Left ventricle myocardium inferior (tissue), 1 donor: ENCODE measurements at regions not wholly inside any gene's neighbourhood (a gene's known extent, or its start where the extent isn't known, plus 50 kb on each side); places are given as distances from the start of the nearest gene placed in this dataset.
A peak's percentile ranks its signal among the peaks of the same experiment; 100 is the strongest.

Experiments used
- DNase-seq: peaks from one replicate; pipeline ENCODE4 v3.0.0-alpha.2; 2020
- H3K27ac ChIP-seq: fragments of 200-600 bp; replicated peaks from 2 replicates; pipeline ENCODE4 v1.8.0; 2021
- H3K27me3 ChIP-seq: fragments of 200-600 bp; 2 replicates; pipeline ENCODE4 v1.8.0; 2021; ENCODE audit warnings: low read depth
- H3K36me3 ChIP-seq: fragments of 200-600 bp; 2 replicates; pipeline ENCODE4 v1.8.0; 2021
- H3K4me1 ChIP-seq: fragments of 200-600 bp; 2 replicates; pipeline ENCODE4 v1.8.0; 2021
- H3K4me3 ChIP-seq: fragments of 200-600 bp; 2 replicates; pipeline ENCODE4 v1.8.0; 2021; ENCODE audit warnings: mild to moderate bottlenecking, moderate library complexity
- H3K9me3 ChIP-seq: fragments of 200-600 bp; replicated peaks from 2 replicates; pipeline ENCODE4 v1.8.0; 2021
- intact Hi-C: fragments of 100-400 bp; cut with micrococcal nuclease; formaldehyde crosslinking; loops from one replicate; pipeline ENCODE4 v1.11.0; 2022
- TF ChIP-seq, protein P1 (sequence below): fragments of 200-600 bp; IDR thresholded peaks from 2 replicates; pipeline ENCODE4 v1.8.0; 2021; ENCODE audit warnings: antibody characterized with exemption, mild to moderate bottlenecking, borderline replicate concordance
- donor health status: DM: no; HTN: yes; CAD: no; lungs with severe emphysema.

DNA sequence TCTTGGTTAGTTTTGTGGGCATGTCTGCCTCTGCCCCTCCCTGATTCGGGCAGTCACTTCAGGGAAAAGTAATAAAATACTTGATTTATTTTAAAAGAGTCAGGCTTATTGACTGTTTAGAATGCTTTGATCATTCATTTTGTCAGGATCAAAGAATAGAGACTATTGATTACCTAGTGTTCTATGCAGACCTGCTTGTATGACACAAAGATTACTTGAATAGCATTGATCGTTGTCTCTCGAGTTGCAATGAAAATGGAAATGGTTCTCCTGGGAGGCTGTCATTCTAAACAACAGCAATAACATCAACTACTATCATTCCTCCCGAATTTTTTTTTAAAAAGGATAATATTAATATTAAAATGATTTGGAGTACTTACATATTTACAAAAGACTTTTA is 133.2 kb upstream of the DMAC1 start:
- Histone ChIP-seq H3K27ac (no peak overlapping the region), H3K36me3 (no peaks in the 10 kb centered on the region), H3K4me3 (no peak overlapping the region), H3K9me3 (no peaks in the 10 kb centered on the region), H3K27me3 (no peaks in the 10 kb centered on the region), H3K4me1 (no peaks in the 10 kb centered on the region)
- intact Hi-C loops, result no loop called here
- TF ChIP-seq, protein P1, sequence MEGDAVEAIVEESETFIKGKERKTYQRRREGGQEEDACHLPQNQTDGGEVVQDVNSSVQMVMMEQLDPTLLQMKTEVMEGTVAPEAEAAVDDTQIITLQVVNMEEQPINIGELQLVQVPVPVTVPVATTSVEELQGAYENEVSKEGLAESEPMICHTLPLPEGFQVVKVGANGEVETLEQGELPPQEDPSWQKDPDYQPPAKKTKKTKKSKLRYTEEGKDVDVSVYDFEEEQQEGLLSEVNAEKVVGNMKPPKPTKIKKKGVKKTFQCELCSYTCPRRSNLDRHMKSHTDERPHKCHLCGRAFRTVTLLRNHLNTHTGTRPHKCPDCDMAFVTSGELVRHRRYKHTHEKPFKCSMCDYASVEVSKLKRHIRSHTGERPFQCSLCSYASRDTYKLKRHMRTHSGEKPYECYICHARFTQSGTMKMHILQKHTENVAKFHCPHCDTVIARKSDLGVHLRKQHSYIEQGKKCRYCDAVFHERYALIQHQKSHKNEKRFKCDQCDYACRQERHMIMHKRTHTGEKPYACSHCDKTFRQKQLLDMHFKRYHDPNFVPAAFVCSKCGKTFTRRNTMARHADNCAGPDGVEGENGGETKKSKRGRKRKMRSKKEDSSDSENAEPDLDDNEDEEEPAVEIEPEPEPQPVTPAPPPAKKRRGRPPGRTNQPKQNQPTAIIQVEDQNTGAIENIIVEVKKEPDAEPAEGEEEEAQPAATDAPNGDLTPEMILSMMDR, result no peak
- no peak for DNase-seq

DNA sequence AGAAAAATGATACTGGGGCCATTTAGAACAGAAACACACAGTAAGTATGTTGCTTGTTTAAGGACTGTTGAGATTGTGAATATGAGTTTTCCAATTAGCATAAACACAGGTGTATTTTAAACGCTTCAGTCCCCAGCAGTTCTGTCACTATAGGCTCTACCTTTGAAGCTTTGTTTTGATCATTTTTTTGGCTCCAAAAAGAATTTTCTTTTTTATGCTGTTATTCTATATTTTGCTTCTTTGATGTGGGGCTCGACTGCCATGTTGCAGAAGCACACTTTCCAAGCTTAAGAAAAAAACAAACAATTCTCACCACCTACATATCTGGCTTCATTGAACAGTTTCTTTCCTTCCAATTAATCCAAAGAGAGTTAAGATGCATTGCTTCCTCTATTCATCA is 131.0 kb upstream of the DMAC1 start:
- H3K9me3 ChIP-seq, result no peaks in the 10 kb centered on the region
- H3K4me1 ChIP-seq, result no peaks in the 10 kb centered on the region
- no peaks in the 10 kb centered on the region for H3K36me3 ChIP-seq
- DNase-seq, result no peak
- H3K27me3 ChIP-seq, result no peaks in the 10 kb centered on the region
- TF ChIP-seq, protein P1, result no peak
- no peak overlapping the region for H3K27ac ChIP-seq
- intact Hi-C loops, result no loop called here
- H3K4me3 ChIP-seq, result no peak overlapping the region

DNA sequence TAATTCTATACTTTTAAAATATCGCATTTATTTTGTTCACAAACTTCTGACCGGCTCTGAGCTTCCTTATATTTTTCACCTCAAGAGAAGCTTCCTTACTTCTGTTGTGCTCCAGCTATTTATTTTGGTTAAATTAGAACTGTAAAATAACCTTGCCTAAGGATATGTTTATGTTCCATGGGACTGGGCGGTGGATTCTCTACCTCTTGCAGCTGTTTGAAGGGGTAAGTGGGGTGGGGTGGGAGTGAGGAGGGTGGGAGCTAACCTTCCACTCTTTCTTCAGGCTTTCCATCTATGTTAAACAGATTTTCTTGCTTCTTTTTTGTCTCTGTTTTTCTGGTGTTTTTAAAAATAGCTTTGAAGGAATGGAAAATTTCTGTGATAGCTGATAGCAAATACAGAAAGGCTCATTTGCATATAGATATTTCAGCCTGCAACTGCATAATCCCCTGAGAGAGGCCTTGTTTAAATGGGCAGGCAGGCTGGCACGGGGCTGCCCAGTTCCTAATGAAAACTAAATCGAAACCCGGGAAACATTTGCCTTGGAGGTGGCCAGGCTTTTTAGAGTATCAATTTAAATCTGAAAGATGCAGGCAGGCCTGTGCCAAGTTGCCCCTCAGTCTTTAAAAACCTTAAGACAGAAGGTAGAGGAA is 122.1 kb upstream of the DMAC1 start:
- intact Hi-C loops, result no loop called here

DNA sequence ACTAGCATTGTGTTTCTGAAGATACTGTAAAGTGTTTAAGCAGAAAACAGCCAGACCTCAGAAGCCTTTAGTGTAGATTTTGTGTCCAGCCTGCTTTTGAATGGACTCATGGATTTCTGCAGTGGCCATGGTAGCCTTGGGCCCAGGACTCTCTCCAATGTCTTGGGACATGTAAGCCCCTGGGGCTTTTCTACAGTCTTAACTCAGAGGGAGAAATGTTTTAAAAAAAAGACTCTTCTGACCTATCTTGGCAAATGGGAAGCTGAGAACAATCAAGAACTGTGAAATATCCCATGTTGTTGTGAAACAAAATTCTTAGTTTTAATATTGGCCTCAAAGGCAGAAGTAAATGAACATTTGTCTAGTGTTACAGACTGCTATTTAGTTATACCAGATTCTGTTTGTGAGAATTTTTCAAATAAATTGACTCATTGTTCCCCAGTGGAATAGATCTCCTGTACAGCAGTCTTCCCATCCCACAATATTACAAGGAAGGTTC is 112.5 kb upstream of the DMAC1 start:
- Histone ChIP-seq H3K27me3 (no peaks in the 10 kb centered on the region), H3K36me3 (no peaks in the 10 kb centered on the region), H3K4me1 (no peaks in the 10 kb centered on the region), H3K9me3 (no peaks in the 10 kb centered on the region), H3K27ac (no peak overlapping the region), H3K4me3 (no peak overlapping the region)
- no peak for DNase-seq
- TF ChIP-seq, protein P1, result no peak
- intact Hi-C loops, result no loop called here

More for the DNA sequence above, 122.1 kb upstream of the DMAC1 start:
- TF ChIP-seq, protein P1, result no peak
- no peaks in the 10 kb centered on the region for H3K27me3 ChIP-seq
- H3K9me3 ChIP-seq, result no peaks in the 10 kb centered on the region
- no peak overlapping the region for H3K4me3 ChIP-seq
- DNase-seq, result no peak
- H3K4me1 ChIP-seq, result no peaks in the 10 kb centered on the region
- H3K27ac ChIP-seq, result no peak overlapping the region
- no peaks in the 10 kb centered on the region for H3K36me3 ChIP-seq

DNA sequence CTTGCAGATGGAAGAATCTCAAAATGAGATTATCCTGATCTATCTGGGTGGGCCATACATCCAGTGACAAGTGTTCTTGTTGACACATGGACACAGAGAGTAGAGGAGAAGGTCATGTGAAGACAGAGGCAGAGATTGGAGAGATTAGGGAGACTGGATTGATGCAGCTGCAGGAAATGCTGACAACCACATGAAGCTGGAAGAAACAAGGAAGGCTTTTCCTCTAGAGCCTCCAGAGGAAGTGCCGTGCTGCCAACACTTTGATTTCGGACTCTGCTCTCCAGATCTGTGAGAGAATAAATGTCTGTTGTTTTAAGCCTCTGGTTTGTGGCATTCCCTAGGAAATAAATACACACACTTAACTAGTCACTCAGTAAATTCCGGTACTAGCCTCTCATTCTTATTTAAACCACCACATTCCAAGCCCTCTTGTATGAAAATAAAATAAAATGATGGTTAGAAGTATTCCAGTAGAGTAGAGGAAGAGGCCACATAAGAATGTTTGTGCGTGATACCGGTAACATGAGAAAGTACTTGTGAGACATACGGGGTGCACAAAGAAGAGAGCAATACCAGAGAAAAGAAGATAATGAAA is 110.9 kb upstream of the DMAC1 start:
- no peak overlapping the region for H3K4me3 ChIP-seq
- no peak overlapping the region for H3K27ac ChIP-seq
- intact Hi-C loops, result no loop called here
- H3K27me3 ChIP-seq, result no peaks in the 10 kb centered on the region
- TF ChIP-seq, protein P1, result no peak
- H3K4me1 ChIP-seq, result no peaks in the 10 kb centered on the region
- H3K9me3 ChIP-seq, result no peaks in the 10 kb centered on the region
- H3K36me3 ChIP-seq, result no peaks in the 10 kb centered on the region
- peak; percentile 16 for DNase-seq
